ENCODE measurements at regions not wholly inside any gene's neighbourhood (a gene's known extent, or its start where the extent isn't known, plus 50 kb on each side); places are given as distances from the start of the nearest gene placed in this dataset.

GRCh38 chr4:27685091-27685490, 824.5 kb downstream of the STIM2 start:
- Histone ChIP-seq H3K79me2 (ENCODE audit: control insufficient read depth, insufficient read depth, low read length) (no peaks in the 10 kb centered on the region), H3K9ac (ENCODE audit: control insufficient read depth, insufficient read depth, low read length) (no peak overlapping the region), H3K27ac (ENCODE audit: control insufficient read depth, insufficient read depth) (no peak overlapping the region), H2AFZ (ENCODE audit: control insufficient read depth, low read depth, low read length) (no peak overlapping the region), H3K4me1 (ENCODE audit: control insufficient read depth, insufficient read depth, low read length) (no peaks in the 10 kb centered on the region), H3K36me3 (ENCODE audit: control insufficient read depth in 2 of 2, insufficient read depth in 2 of 2, low read length in 1 of 2) (no peaks in the 10 kb centered on the region), H3K9me3 (replicated peaks; ENCODE audit: control insufficient read depth, insufficient read depth, low read length) (no peaks in the 10 kb centered on the region), H3K4me2 (ENCODE audit: control insufficient read depth, insufficient read depth) (no peak overlapping the region), H4K20me1 (ENCODE audit: control insufficient read depth, insufficient read depth) (no peaks in the 10 kb centered on the region), H3K4me3 (no peak overlapping the region), H3K27me3 (replicated peaks in 1 of 2; ENCODE audit: control insufficient read depth in 2 of 2, insufficient read depth in 2 of 2, low read length in 1 of 2) (no peaks in the 10 kb centered on the region)
- 0% methylated on average over 1 of the region's 1 CpG for WGBS (ENCODE audit: insufficient coverage, insufficient replicate concordance, low lambda C conversion rate, missing lambda C conversion rate)
- no peak for FAIRE-seq
- ChIA-PET POLR2A (no interaction called here), SMC1A (ENCODE audit: uncharacterized antibody, unreplicated experiment) (interaction anchor here (0.7 to 2.6 kb wide), 16 partner anchors 9 to 798 kb away, joined by 3 to 14 read pairs (median 4); no protein-coding TSS in a partner anchor), RAD21 (ENCODE audit: unreplicated experiment) (interaction anchor here (0.6 to 1.8 kb wide), 12 partner anchors 11 to 1320 kb away, joined by 3 to 16 read pairs (median 3); no protein-coding TSS in a partner anchor), CTCF (interaction anchor here (0.6 to 3.2 kb wide), 35 partner anchors 9 to 833 kb away, joined by 3 to 30 read pairs (median 4); no protein-coding TSS in a partner anchor)
- intact Hi-C loops (cut with micrococcal nuclease; ENCODE audit: unreplicated experiment), result loop anchor here (10.0 kb wide), 2 partner anchors 540 to 640 kb away; no protein-coding TSS in a partner anchor
- BruUV-seq (replicated peaks), result no TSS peak
- TF ChIP-seq ZNF592 (IDR thresholded peaks at IDR 0.05) (no peak), SREBF2 (IDR thresholded peaks at IDR 0.05; ENCODE audit: low read length) (no peak), ZBTB40 (IDR thresholded peaks at IDR 0.05; ENCODE audit: borderline replicate concordance) (no peak), ZNF687 (IDR thresholded peaks at IDR 0.05) (no peak), CBX3 (IDR thresholded peaks at IDR 0.05; ENCODE audit: borderline replicate concordance, low read depth) (no peak), CEBPZ (IDR thresholded peaks at IDR 0.05; ENCODE audit: low read depth, low read length) (no peak)
- DNase-seq (ENCODE audit: low read depth, low spot score), result no peak
- ATAC-seq, result no peak
- in situ Hi-C loops (cut with MboI), result no loop called here

Data from GM12878 (cell line).